PC-9 (cell line): ENCODE measurements at regions not wholly inside any gene's neighbourhood (a gene's known extent, or its start where the extent isn't known, plus 50 kb on each side); places are given as distances from the start of the nearest gene placed in this dataset.

ENCODE experiments used
- EZH2 ChIP-seq: fragments of 200-600 bp; sonication (generic); IDR thresholded peaks from 2 replicates; pipeline ENCODE4 v1.8.0; 2017; ENCODE audit warnings: antibody characterized with exemption, low read depth
- TF ChIP-seq, protein P1 (sequence below): fragments of 200-600 bp; sonication (generic); conservative IDR thresholded peaks from 2 replicates; pipeline ENCODE4 v1.6.1; 2017; ENCODE audit warnings: mixed run types, antibody characterized with exemption, mild to moderate bottlenecking, moderate library complexity

DNA sequence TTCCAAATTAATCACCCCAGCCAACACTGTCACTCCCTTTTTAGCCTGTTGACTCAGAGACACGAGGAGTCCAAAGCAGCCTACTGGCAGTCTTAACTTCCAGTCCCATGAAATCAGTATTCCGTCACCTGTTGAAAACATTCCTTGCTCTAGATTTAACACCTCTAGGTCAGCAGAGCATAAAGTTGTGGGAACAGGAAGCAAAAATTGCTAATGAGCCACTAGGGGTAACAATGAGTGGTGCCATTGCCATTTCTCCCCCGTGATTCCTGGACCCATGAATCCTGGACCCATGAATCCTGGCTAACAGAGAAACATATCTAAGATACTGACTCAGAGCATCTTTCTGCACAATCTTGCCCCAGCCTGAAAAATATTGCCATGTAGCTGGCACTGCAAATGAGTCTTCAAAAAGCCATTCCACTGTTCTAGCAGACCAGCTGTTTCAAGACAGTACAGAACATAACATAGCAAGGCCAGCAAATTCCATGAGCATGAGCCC is 252.7 kb upstream of the PTER start:
- no peak for TF ChIP-seq EZH2
- TF ChIP-seq, protein P1, sequence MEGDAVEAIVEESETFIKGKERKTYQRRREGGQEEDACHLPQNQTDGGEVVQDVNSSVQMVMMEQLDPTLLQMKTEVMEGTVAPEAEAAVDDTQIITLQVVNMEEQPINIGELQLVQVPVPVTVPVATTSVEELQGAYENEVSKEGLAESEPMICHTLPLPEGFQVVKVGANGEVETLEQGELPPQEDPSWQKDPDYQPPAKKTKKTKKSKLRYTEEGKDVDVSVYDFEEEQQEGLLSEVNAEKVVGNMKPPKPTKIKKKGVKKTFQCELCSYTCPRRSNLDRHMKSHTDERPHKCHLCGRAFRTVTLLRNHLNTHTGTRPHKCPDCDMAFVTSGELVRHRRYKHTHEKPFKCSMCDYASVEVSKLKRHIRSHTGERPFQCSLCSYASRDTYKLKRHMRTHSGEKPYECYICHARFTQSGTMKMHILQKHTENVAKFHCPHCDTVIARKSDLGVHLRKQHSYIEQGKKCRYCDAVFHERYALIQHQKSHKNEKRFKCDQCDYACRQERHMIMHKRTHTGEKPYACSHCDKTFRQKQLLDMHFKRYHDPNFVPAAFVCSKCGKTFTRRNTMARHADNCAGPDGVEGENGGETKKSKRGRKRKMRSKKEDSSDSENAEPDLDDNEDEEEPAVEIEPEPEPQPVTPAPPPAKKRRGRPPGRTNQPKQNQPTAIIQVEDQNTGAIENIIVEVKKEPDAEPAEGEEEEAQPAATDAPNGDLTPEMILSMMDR: no peak
